ENCODE measurements at regions not wholly inside any gene's neighbourhood (a gene's known extent, or its start where the extent isn't known, plus 50 kb on each side); places are given as distances from the start of the nearest gene placed in this dataset.

- Histone ChIP-seq H3K27me3 (no peaks in the 10 kb centered on the region), H3K4me3 (no peak overlapping the region), H3K36me3 (no peaks in the 10 kb centered on the region), H3K27ac (no peak overlapping the region), H3K4me1 (no peaks in the 10 kb centered on the region), H3K9me3 (no peaks in the 10 kb centered on the region)
- ATAC-seq (no peak), DNase-seq (no peak)
- 56% methylated on average over 3 of the region's 3 CpGs for WGBS (ENCODE audit: insufficient coverage, low coverage, low lambda C conversion rate, missing lambda C conversion rate)
- TF ChIP-seq CTCF (IDR thresholded peaks at IDR 0.05), result no peak
- TF ChIP-seq POLR2A (IDR thresholded peaks at IDR 0.05), result no peak
- intact Hi-C loops (cut with DNase I), result no loop called here
Measured at GRCh38 chrX:9258421-9259104, 206.3 kb upstream of the TBL1X start.

- ATAC-seq, result no peak
- Histone ChIP-seq H3K36me3 (no peaks in the 10 kb centered on the region), H3K27me3 (no peaks in the 10 kb centered on the region), H3K9me3 (no peaks in the 10 kb centered on the region), H3K27ac (no peak overlapping the region), H3K4me1 (no peaks in the 10 kb centered on the region), H3K4me3 (no peak overlapping the region)
- 71% methylated on average over 1 of the region's 1 CpG for WGBS (ENCODE audit: insufficient coverage, low coverage, low lambda C conversion rate, missing lambda C conversion rate)
- no peak for DNase-seq
- TF ChIP-seq CTCF (IDR thresholded peaks at IDR 0.05) (no peak), POLR2A (IDR thresholded peaks at IDR 0.05) (no peak)
- intact Hi-C loops (cut with DNase I), result no loop called here
Measured at GRCh38 chrX:9260603-9261002, 204.3 kb upstream of the TBL1X start.

GRCh38 chrX:9267415-9267814, 197.4 kb upstream of the TBL1X start:
- Histone ChIP-seq H3K4me1 (peaks cover 0 to 19% (median 7%) of the 10 kb centered on the region in 4 donors), H3K36me3 (no peaks in the 10 kb centered on the region), H3K27me3 (no peaks in the 10 kb centered on the region), H3K9me3 (no peaks in the 10 kb centered on the region), H3K27ac (peak overlapping the region in 1 of 3 donors; percentile 35), H3K4me3 (no peak overlapping the region)
- intact Hi-C loops (cut with DNase I), result no loop called here
- peak; percentile 73 to 90 (median 80) for ATAC-seq
- peak in 1 of 3 donors; percentile 55 for DNase-seq
- 33% methylated on average over 6 of the region's 6 CpGs for WGBS (ENCODE audit: insufficient coverage, low coverage, low lambda C conversion rate, missing lambda C conversion rate)
- TF ChIP-seq CTCF (IDR thresholded peaks at IDR 0.05) (no peak), POLR2A (IDR thresholded peaks at IDR 0.05) (no peak)

GRCh38 chrX:9269134-9269533, 195.7 kb upstream of the TBL1X start:
- Histone ChIP-seq H3K4me1 (peaks cover 0 to 19% (median 7%) of the 10 kb centered on the region in 4 donors), H3K27me3 (no peaks in the 10 kb centered on the region), H3K36me3 (no peaks in the 10 kb centered on the region), H3K4me3 (no peak overlapping the region), H3K27ac (peak overlapping the region in 2 of 3 donors; percentile 7 to 25), H3K9me3 (no peaks in the 10 kb centered on the region)
- TF ChIP-seq POLR2A (IDR thresholded peaks at IDR 0.05) (no peak), CTCF (IDR thresholded peaks at IDR 0.05) (no peak)
- ATAC-seq (peak; percentile 71 to 85 (median 72)), DNase-seq (peak in 1 of 3 donors; percentile 59)
- intact Hi-C loops (cut with DNase I), result no loop called here
- 37% methylated on average over 4 of the region's 4 CpGs for WGBS (ENCODE audit: insufficient coverage, low coverage, low lambda C conversion rate, missing lambda C conversion rate)

Data from right lobe of liver (tissue), 6 donors.